Calu3 (cell line): ENCODE measurements at regions not wholly inside any gene's neighbourhood (a gene's known extent, or its start where the extent isn't known, plus 50 kb on each side); places are given as distances from the start of the nearest gene placed in this dataset.

Source experiments
- BruUV-seq: library from RNA; stranded (reverse); fragments of 400-500 nt; replicated peaks from 2 replicates; lab custom pipeline; 2021; lab: Mats Ljungman, UMichigan
- CTCF ChIA-PET: fragments of 300-600 bp; sonication (Branson Sonifier 250); formaldehyde crosslinking; loops from one replicate; lab custom pipeline; 2022; ENCODE audit warnings: antibody characterized with exemption; lab: Charles Lee
- DNase-seq: peaks from one replicate; pipeline ENCODE4 v3.0.0; 2022
- H3K27ac Mint-ChIP-seq: one replicate; pipeline ENCODE4 v1.8.0; 2022; ENCODE audit warnings: mixed read lengths; ENCODE audit not compliant: unreplicated experiment
- H3K27me3 Mint-ChIP-seq: one replicate; pipeline ENCODE4 v1.8.0; 2022; ENCODE audit warnings: mixed read lengths; ENCODE audit not compliant: unreplicated experiment
- H3K36me3 Mint-ChIP-seq: one replicate; pipeline ENCODE4 v1.8.0; 2022; ENCODE audit warnings: mild to moderate bottlenecking, moderate library complexity, mixed read lengths; ENCODE audit not compliant: insufficient read depth, unreplicated experiment
- H3K4me1 Mint-ChIP-seq: one replicate; pipeline ENCODE4 v1.8.0; 2022; ENCODE audit warnings: mild to moderate bottlenecking, low read depth, mixed read lengths; ENCODE audit not compliant: unreplicated experiment
- H3K4me3 Mint-ChIP-seq: one replicate; pipeline ENCODE4 v1.8.0; 2022; ENCODE audit warnings: mild to moderate bottlenecking, low read depth, moderate library complexity, mixed read lengths; ENCODE audit not compliant: unreplicated experiment
- H3K9me3 Mint-ChIP-seq: one replicate; pipeline ENCODE4 v1.8.0; 2022; ENCODE audit warnings: low read depth, mixed read lengths; ENCODE audit not compliant: unreplicated experiment
- CTCF ChIP-seq: fragments of 200-600 bp; IDR thresholded peaks from one replicate; pipeline ENCODE4 v1.8.0; 2022; ENCODE audit warnings: antibody characterized with exemption; ENCODE audit not compliant: unreplicated experiment
- intact Hi-C: fragments of 100-400 bp; cut with micrococcal nuclease; formaldehyde crosslinking; loops from one replicate; pipeline ENCODE4 v1.10.0; 2022; ENCODE audit not compliant: unreplicated experiment

- Mint-ChIP-seq H3K4me3 (no peak overlapping the region), H3K27ac (no peak overlapping the region)
Observed at GRCh38 chr5:136432705-136433104, 67.4 kb upstream of the TRPC7 start.

GRCh38 chr5:136430081-136430480 is 64.7 kb upstream of the TRPC7 start:
- Mint-ChIP-seq H3K9me3 (no peaks in the 10 kb centered on the region), H3K4me1 (no peaks in the 10 kb centered on the region), H3K4me3 (no peak overlapping the region), H3K27ac (no peak overlapping the region), H3K36me3 (no peaks in the 10 kb centered on the region), H3K27me3 (peaks cover 66% of the 10 kb centered on the region)
- intact Hi-C loops, result no loop called here
- no peak for DNase-seq
- no TSS peak for BruUV-seq
- TF ChIP-seq CTCF, result no peak
- CTCF ChIA-PET, result no interaction called here

More at GRCh38 chr5:136432705-136433104, 67.4 kb upstream of the TRPC7 start:
- CTCF ChIA-PET, result no interaction called here
- no peak for TF ChIP-seq CTCF
- BruUV-seq, result no TSS peak
- no peak for DNase-seq
- Mint-ChIP-seq H3K27me3 (peaks cover 40% of the 10 kb centered on the region), H3K4me1 (no peaks in the 10 kb centered on the region), H3K36me3 (no peaks in the 10 kb centered on the region), H3K9me3 (no peaks in the 10 kb centered on the region)
- intact Hi-C loops, result no loop called here

- Mint-ChIP-seq H3K4me3 (no peak overlapping the region), H3K36me3 (no peaks in the 10 kb centered on the region), H3K4me1 (no peaks in the 10 kb centered on the region), H3K9me3 (no peaks in the 10 kb centered on the region), H3K27me3 (peaks cover 52% of the 10 kb centered on the region), H3K27ac (no peak overlapping the region)
- CTCF ChIA-PET, result no interaction called here
- intact Hi-C loops, result no loop called here
- TF ChIP-seq CTCF, result no peak
- BruUV-seq, result no TSS peak
- DNase-seq, result no peak
Observed at GRCh38 chr5:136427426-136427825, 62.1 kb upstream of the TRPC7 start.

GRCh38 chr5:136425921-136426320 is 60.6 kb upstream of the TRPC7 start:
- H3K4me3 Mint-ChIP-seq, result no peak overlapping the region

More at GRCh38 chr5:136425921-136426320, 60.6 kb upstream of the TRPC7 start:
- no peak for DNase-seq
- no peaks in the 10 kb centered on the region for H3K36me3 Mint-ChIP-seq
- CTCF ChIA-PET, result no interaction called here
- no peak overlapping the region for H3K27ac Mint-ChIP-seq
- intact Hi-C loops, result loop anchor here (1.0 to 2.0 kb wide), 2 partner anchors 51 to 539 kb away; no protein-coding TSS in a partner anchor
- peaks cover 67% of the 10 kb centered on the region for H3K27me3 Mint-ChIP-seq
- TF ChIP-seq CTCF, result no peak
- no peaks in the 10 kb centered on the region for H3K4me1 Mint-ChIP-seq
- no TSS peak for BruUV-seq
- no peaks in the 10 kb centered on the region for H3K9me3 Mint-ChIP-seq
